K562 (cell line): ENCODE measurements at regions not wholly inside any gene's neighbourhood (a gene's known extent, or its start where the extent isn't known, plus 50 kb on each side); places are given as distances from the start of the nearest gene placed in this dataset.

Experiments
- ATAC-seq: fragments of 200-7000 bp; cut with Tn5 transposase; 3 replicates; pipeline ENCODE4 v1.9.1; 2020; ENCODE audit warnings: moderate library complexity
- BruUV-seq: library from RNA; stranded (reverse); fragments of 400-500 nt; replicated peaks from 2 replicates; lab custom pipeline; 2021; lab: Mats Ljungman, UMichigan
- CTCF ChIA-PET: fragments of 300-600 bp; formaldehyde crosslinking; extraction: SDS; loops from one replicate; lab custom pipeline; 2021; ENCODE audit warnings: low intra/inter-chr PET ratio; lab: Yijun Ruan, JAX
- POLR2A ChIA-PET: fragments of 300-600, 350-650 bp; sonication (Branson Sonifier 250); formaldehyde crosslinking; extraction: SDS; loops from one replicate; lab custom pipeline; 2021; ENCODE audit warnings: antibody characterized with exemption, inconsistent platforms; lab: Yijun Ruan, JAX
- DNase-seq, 4 experiments: peaks; one replicate each; pipeline versions ENCODE4 v3.0.0 to v3.0.0-alpha.2; 2011 to 2018; ENCODE audit warnings: low spot score in 3 of 4, mixed read lengths in 3 of 4; ENCODE audit errors: extremely low read depth in 1 of 4
- FAIRE-seq: peaks from 2 replicates; lab custom pipeline; 2011; peaks lifted over from hg19 to GRCh38; lab: Jason Lieb, UNC
- H2AFZ ChIP-seq: 2 replicates; pipeline ENCODE4 v1.6.0; 2011; ENCODE audit warnings: low read depth, low read length, control low read depth, inconsistent platforms
- H3K27ac ChIP-seq: fragments of 200-600 bp; 3 replicates; pipeline ENCODE4 v1.8.0; 2011; ENCODE audit warnings: low read depth, mild to moderate bottlenecking, control low read depth, inconsistent platforms, low read length, moderate library complexity, mixed read lengths; ENCODE audit errors: extremely low read depth
- H3K27me3 ChIP-seq, 2 experiments: fragments of 300-600 bp in 1 of 2; 2 replicates in 1 of 2; 3 replicates in 1 of 2; pipeline versions ENCODE4 v1.6.0 to v1.8.0; 2011; ENCODE audit warnings: inconsistent platforms in 2 of 2, low read length in 2 of 2, mild to moderate bottlenecking in 1 of 2, mixed read lengths in 1 of 2, moderate library complexity in 1 of 2; ENCODE audit not compliant: control insufficient read depth in 2 of 2, insufficient read depth in 2 of 2
- H3K36me3 ChIP-seq: fragments of 300-600 bp; 3 replicates; pipeline ENCODE4 v1.8.0; 2011; ENCODE audit warnings: mild to moderate bottlenecking, low read length, inconsistent platforms; ENCODE audit not compliant: control insufficient read depth, insufficient read depth
- H3K4me1 ChIP-seq, 2 experiments: fragments of 200-600 bp in 1 of 2; replicated peaks in 1 of 2; 2 replicates in 1 of 2; 3 replicates in 1 of 2; pipeline versions ENCODE4 v1.5.1 to v1.8.0; 2011; ENCODE audit warnings: inconsistent platforms in 2 of 2, low read length in 2 of 2, mild to moderate bottlenecking in 1 of 2, mixed read lengths in 1 of 2, moderate library complexity in 1 of 2; ENCODE audit not compliant: control insufficient read depth in 2 of 2, insufficient read depth in 2 of 2
- H3K4me2 ChIP-seq: 2 replicates; pipeline ENCODE4 v1.6.1; 2011; ENCODE audit warnings: low read length, control low read depth, inconsistent platforms, mixed read lengths; ENCODE audit not compliant: insufficient read depth
- H3K4me3 ChIP-seq: fragments of 200-600 bp; sonication (generic), shearing (Covaris generic); 2 replicates; pipeline ENCODE4 v1.5.1; 2016; ENCODE audit warnings: control low read depth, inconsistent platforms
- H3K79me2 ChIP-seq: fragments of 200-600 bp; 3 replicates; pipeline ENCODE4 v1.8.0; 2011; ENCODE audit warnings: low read length, inconsistent platforms; ENCODE audit not compliant: control insufficient read depth, insufficient read depth
- H3K9ac ChIP-seq, 2 experiments: 2 replicates each; pipeline versions ENCODE4 v1.6.0 to v1.6.1; 2011; ENCODE audit warnings: low read depth in 2 of 2, low read length in 2 of 2, control low read depth in 1 of 2, inconsistent platforms in 1 of 2, mild to moderate bottlenecking in 1 of 2, mixed read lengths in 1 of 2; ENCODE audit not compliant: insufficient read depth in 1 of 2
- H3K9me1 ChIP-seq: one replicate; pipeline ENCODE4 v1.6.0; 2011; ENCODE audit warnings: inconsistent platforms, mild to moderate bottlenecking, low read length, moderate library complexity; ENCODE audit not compliant: control insufficient read depth, insufficient read depth
- H3K9me3 ChIP-seq: replicated peaks from 2 replicates; pipeline ENCODE4 v1.5.1; 2011; ENCODE audit warnings: low read depth, low read length, inconsistent platforms; ENCODE audit not compliant: control insufficient read depth, insufficient read depth
- H4K20me1 ChIP-seq: replicated peaks from 2 replicates; pipeline ENCODE4 v1.6.1; 2011; ENCODE audit warnings: low read length, inconsistent platforms, mixed read lengths; ENCODE audit not compliant: control insufficient read depth, insufficient read depth
- BRD4 ChIP-seq: fragments of 200-600 bp; sonication (generic); IDR thresholded peaks from 2 replicates; pipeline ENCODE4 v1.6.1; 2017; ENCODE audit warnings: inconsistent platforms
- C11orf30 ChIP-seq: fragments of 450-650 bp; IDR thresholded peaks from 2 replicates; pipeline ENCODE4 v1.6.1; 2016; ENCODE audit warnings: low read depth, mild to moderate bottlenecking
- CREBBP ChIP-seq: IDR thresholded peaks from one replicate; pipeline ENCODE4 v1.6.1; 2012; ENCODE audit warnings: low read depth, mild to moderate bottlenecking, control low read depth, inconsistent platforms, low read length
- CXXC5 ChIP-seq: fragments of 250-450 bp; sonication (Bioruptor Pico); IDR thresholded peaks from 2 replicates; pipeline ENCODE4 v1.8.0; 2022; ENCODE audit warnings: inconsistent platforms, mild to moderate bottlenecking, moderate library complexity
- MCM5 ChIP-seq: fragments of 450-650 bp; IDR thresholded peaks from 2 replicates; pipeline ENCODE4 v1.6.1; 2016; ENCODE audit warnings: low read depth
- MLLT1 ChIP-seq, 2 experiments: fragments of 450-650 bp; IDR thresholded peaks; 2 replicates each; pipeline ENCODE4 v1.6.1; 2016
- NFIX ChIP-seq: fragments of 250-450 bp; sonication (Bioruptor Pico); IDR thresholded peaks from 2 replicates; pipeline ENCODE4 v1.4.0; 2020; ENCODE audit warnings: low read depth, mild to moderate bottlenecking, moderate library complexity
- NR2C1 ChIP-seq, 2 experiments: fragments of 450-650 bp; IDR thresholded peaks; 2 replicates each; pipeline ENCODE4 v1.6.1; 2017; ENCODE audit warnings: mild to moderate bottlenecking in 2 of 2, antibody characterized with exemption in 1 of 2, inconsistent platforms in 1 of 2, missing compliant biosample characterization in 1 of 2, missing genetic modification characterization in 1 of 2
- PPARD ChIP-seq: fragments of 250-450 bp; sonication (Bioruptor Pico); IDR thresholded peaks from 2 replicates; pipeline ENCODE4 v1.8.0; 2022; ENCODE audit warnings: inconsistent platforms, mild to moderate bottlenecking, moderate library complexity
- RB1 ChIP-seq: fragments of 450-650 bp; IDR thresholded peaks from 2 replicates; pipeline ENCODE4 v1.6.1; 2017; ENCODE audit warnings: low read depth, mild to moderate bottlenecking
- RNF2 ChIP-seq: sonication (generic); IDR thresholded peaks from 2 replicates; pipeline ENCODE4 v1.6.1; 2016
- STAT5A ChIP-seq: IDR thresholded peaks from 2 replicates; pipeline ENCODE4 v1.6.1; 2012; ENCODE audit warnings: low read length, inconsistent platforms, borderline replicate concordance
- TARDBP ChIP-seq: fragments of 450-650 bp; IDR thresholded peaks from 2 replicates; pipeline ENCODE4 v1.6.1; 2016
- TFAM ChIP-seq: fragments of 250-450 bp; sonication (Bioruptor Pico); conservative IDR thresholded peaks from 2 replicates; pipeline ENCODE4 v1.5.0; 2021; ENCODE audit warnings: mild to moderate bottlenecking, moderate library complexity
- ZBTB5 ChIP-seq: fragments of 450-650 bp; IDR thresholded peaks from 2 replicates; pipeline ENCODE4 v1.6.1; 2017; ENCODE audit warnings: antibody characterized with exemption
- ZNF224 ChIP-seq: sonication (generic); formaldehyde crosslinking; IDR thresholded peaks from 2 replicates; pipeline ENCODE4 v1.8.0; 2022; ENCODE audit warnings: mild to moderate bottlenecking, missing genetic modification reagents
- ZNF263 ChIP-seq: sonication (generic); formaldehyde crosslinking; IDR thresholded peaks from 2 replicates; pipeline ENCODE4 v1.8.0; 2022; ENCODE audit warnings: mild to moderate bottlenecking, missing genetic modification reagents, borderline replicate concordance
- ZNF395 ChIP-seq: fragments of 200-800 bp; sonication (Bioruptor generic); IDR thresholded peaks from 2 replicates; pipeline ENCODE4 v1.6.1; 2017; ENCODE audit warnings: missing genetic modification characterization, missing compliant biosample characterization
- ZNF561 ChIP-seq: fragments of 450-650 bp; formaldehyde crosslinking; conservative IDR thresholded peaks from 2 replicates; pipeline ENCODE4 v1.4.0; 2020; ENCODE audit warnings: mild to moderate bottlenecking, moderate library complexity
- ZNF766 ChIP-seq: fragments of 200-800 bp; sonication (Bioruptor generic); conservative IDR thresholded peaks from 2 replicates; pipeline ENCODE4 v1.6.1; 2016; ENCODE audit warnings: missing genetic modification characterization, missing compliant biosample characterization
- WGBS: fragments of 100-300 bp; shearing (Covaris generic); methylation state at CpG from one replicate; pipeline ENCODE4 v1.1.6; 2016; ENCODE audit warnings: low coverage, mixed read lengths; ENCODE audit not compliant: insufficient coverage; ENCODE audit errors: missing lambda C conversion rate; 5-methylcytosine and 5-hydroxymethylcytosine counted together
- in situ Hi-C: fragments of 300-500 bp; cut with MboI; formaldehyde crosslinking; loops from 4 replicates; pipeline ENCODE4 v1.15.0; 2018; ENCODE audit warnings: inconsistent platforms, mixed read lengths
- intact Hi-C: fragments of 100-400 bp; cut with micrococcal nuclease; formaldehyde crosslinking; loops from 2 replicates; pipeline ENCODE4 v1.14.2; 2022

DNA sequence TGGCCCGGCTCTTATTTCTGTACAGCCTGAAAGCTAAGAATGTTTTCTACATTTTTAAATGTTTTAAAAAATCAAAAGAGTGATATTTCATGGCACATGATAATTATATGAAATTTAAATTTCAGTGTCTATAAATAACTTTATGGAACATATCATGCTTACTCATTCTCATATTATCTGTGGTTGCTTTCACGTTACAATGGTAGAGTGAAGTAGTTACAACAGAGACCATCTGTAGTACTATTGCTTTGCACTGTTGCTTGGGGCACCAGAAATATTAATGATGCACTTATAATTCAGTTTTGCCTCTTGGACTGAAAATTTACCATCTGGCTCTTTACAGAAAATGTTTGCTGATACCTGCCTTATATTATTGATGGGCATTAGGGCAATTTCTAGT lies 481.6 kb downstream of the PLPP3 start:
- intact Hi-C loops (no loop called here), in situ Hi-C loops (no loop called here)
- no peak for FAIRE-seq
- Histone ChIP-seq H4K20me1 (no peaks in the 10 kb centered on the region), H3K27ac (no peak overlapping the region), H3K36me3 (no peaks in the 10 kb centered on the region), H3K4me2 (no peak overlapping the region), H3K4me1 (no peaks in the 10 kb centered on the region), H3K9me3 (no peaks in the 10 kb centered on the region), H3K79me2 (no peaks in the 10 kb centered on the region), H3K27me3 (no peaks in the 10 kb centered on the region), H2AFZ (no peak overlapping the region), H3K4me3 (no peak overlapping the region), H3K9me1 (no peaks in the 10 kb centered on the region), H3K9ac (no peak overlapping the region)
- BruUV-seq, result no TSS peak
- no peak for ATAC-seq
- DNase-seq, result no peak
- WGBS, result 0% methylated on average over 2 of the region's 2 CpGs
- TF ChIP-seq ZNF263 (CRISPR knock-in tag) (no peak), ZNF766 (CRISPR knock-in tag) (no peak), MLLT1 (IDR thresholded peaks at IDR 0.05) (no peak), RB1 (no peak), ZBTB5 (no peak), NFIX (no peak), CXXC5 (CRISPR knock-in tag) (no peak), C11orf30 (no peak), PPARD (CRISPR knock-in tag) (no peak), CREBBP (no peak), TARDBP (no peak), BRD4 (no peak), ZNF395 (CRISPR knock-in tag) (no peak), MCM5 (no peak), RNF2 (no peak), ZNF224 (no peak), NR2C1 (IDR thresholded peaks at IDR 0.05) (no peak), NR2C1 (tag; IDR thresholded peaks at IDR 0.05) (no peak), ZNF561 (CRISPR knock-in tag) (no peak), TFAM (CRISPR knock-in tag) (no peak), STAT5A (no peak)
- POLR2A ChIA-PET, result no interaction called here
- CTCF ChIA-PET, result no interaction called here
